ENCODE measurements at regions not wholly inside any gene's neighbourhood (a gene's known extent, or its start where the extent isn't known, plus 50 kb on each side); places are given as distances from the start of the nearest gene placed in this dataset.

- TF ChIP-seq POLR2A (IDR thresholded peaks at IDR 0.05) (no peak), CTCF (IDR thresholded peaks at IDR 0.05) (no peak)
- Histone ChIP-seq H3K36me3 (replicated peaks in 1 of 2; ENCODE audit: insufficient read depth in 1 of 2, low read depth in 2 of 2) (no peaks in the 10 kb centered on the region), H3K4me3 (no peak overlapping the region), H3K9me3 (no peaks in the 10 kb centered on the region), H3K27ac (no peak overlapping the region), H3K4me1 (peaks cover 28% of the 10 kb centered on the region), H3K27me3 (no peaks in the 10 kb centered on the region)
- ATAC-seq (no peak), DNase-seq (no peak)
- 73 to 89% methylated on average over 4 to 5 of the region's 5 CpGs for WGBS, 2 donors
- intact Hi-C loops (cut with DNase I), result no loop called here
Measured at GRCh38 chrX:39749728-39750127, 348.0 kb downstream of the BCOR start.

- 82 to 83% methylated on average over 3 to 6 of the region's 6 CpGs for WGBS, 2 donors
- H3K9me3 ChIP-seq, result no peaks in the 10 kb centered on the region
- no peaks in the 10 kb centered on the region for H3K27me3 ChIP-seq
- no peaks in the 10 kb centered on the region for H3K36me3 ChIP-seq (replicated peaks in 1 of 2; ENCODE audit: insufficient read depth in 1 of 2, low read depth in 2 of 2)
- no peak overlapping the region for H3K4me3 ChIP-seq
- H3K27ac ChIP-seq, result no peak overlapping the region
- TF ChIP-seq CTCF (IDR thresholded peaks at IDR 0.05) (no peak), POLR2A (IDR thresholded peaks at IDR 0.05) (no peak)
- H3K4me1 ChIP-seq, result peaks cover 33% of the 10 kb centered on the region
- DNase-seq (no peak), ATAC-seq (no peak)
- intact Hi-C loops (cut with DNase I), result no loop called here
Measured at GRCh38 chrX:39750256-39750790, 347.4 kb downstream of the BCOR start.

- ATAC-seq (no peak), DNase-seq (no peak)
- H3K27ac ChIP-seq, result no peak overlapping the region
- WGBS, 2 donors, result 40 to 69% methylated on average over 1 to 5 of the region's 6 CpGs
- no peak overlapping the region for H3K4me3 ChIP-seq
- no peaks in the 10 kb centered on the region for H3K27me3 ChIP-seq
- H3K9me3 ChIP-seq, result no peaks in the 10 kb centered on the region
- TF ChIP-seq CTCF (IDR thresholded peaks at IDR 0.05), result no peak
- no peak for TF ChIP-seq POLR2A (IDR thresholded peaks at IDR 0.05)
- intact Hi-C loops (cut with DNase I), result no loop called here
- H3K4me1 ChIP-seq, result peaks cover 33% of the 10 kb centered on the region
- no peaks in the 10 kb centered on the region for H3K36me3 ChIP-seq (replicated peaks in 1 of 2; ENCODE audit: insufficient read depth in 1 of 2, low read depth in 2 of 2)
Measured at GRCh38 chrX:39750848-39751247, 346.9 kb downstream of the BCOR start.

GRCh38 chrX:39752815-39753214 is 344.9 kb downstream of the BCOR start:
- H3K27ac ChIP-seq, result peak overlapping the region; percentile 54 to 77 (median 73)
- H3K27me3 ChIP-seq, result no peaks in the 10 kb centered on the region
- intact Hi-C loops (cut with DNase I), result no loop called here
- H3K4me1 ChIP-seq, result peaks cover 37% of the 10 kb centered on the region
- no peaks in the 10 kb centered on the region for H3K36me3 ChIP-seq (replicated peaks in 1 of 2; ENCODE audit: insufficient read depth in 1 of 2, low read depth in 2 of 2)
- TF ChIP-seq POLR2A (IDR thresholded peaks at IDR 0.05) (no peak), CTCF (IDR thresholded peaks at IDR 0.05) (no peak)
- peak; percentile 44 to 69 (median 62) for DNase-seq
- WGBS, 2 donors, result 34 to 53% methylated on average over 6 to 9 of the region's 9 CpGs
- H3K4me3 ChIP-seq, result no peak overlapping the region
- peak; percentile 28 for ATAC-seq
- no peaks in the 10 kb centered on the region for H3K9me3 ChIP-seq

- Histone ChIP-seq H3K4me1 (peaks cover 37% of the 10 kb centered on the region), H3K27me3 (no peaks in the 10 kb centered on the region), H3K27ac (peak overlapping the region; percentile 54 to 77 (median 73)), H3K36me3 (replicated peaks in 1 of 2; ENCODE audit: insufficient read depth in 1 of 2, low read depth in 2 of 2) (no peaks in the 10 kb centered on the region), H3K4me3 (no peak overlapping the region), H3K9me3 (no peaks in the 10 kb centered on the region)
- WGBS, 2 donors, result 48 to 49% methylated on average over 4 to 8 of the region's 8 CpGs
- no peak for TF ChIP-seq POLR2A (IDR thresholded peaks at IDR 0.05)
- DNase-seq, result peak; percentile 72 to 86 (median 79)
- ATAC-seq, result peak; percentile 90
- intact Hi-C loops (cut with DNase I), result no loop called here
Measured at GRCh38 chrX:39753293-39753996, 344.3 kb downstream of the BCOR start.

Data from body of pancreas (tissue), 4 donors.